Activated CD8-positive, alpha-beta T cell treated with anti-CD3 and anti-CD28 coated beads for 36 hours (primary cell): ENCODE measurements at regions not wholly inside any gene's neighbourhood (a gene's known extent, or its start where the extent isn't known, plus 50 kb on each side); places are given as distances from the start of the nearest gene placed in this dataset.

Experiments
- ATAC-seq: fragments of 200-7000 bp; cut with Tn5 transposase; one replicate; pipeline ENCODE4 v1.10.0; 2021; ENCODE audit warnings: mild to moderate bottlenecking, moderate library complexity
- CTCF ChIA-PET: fragments of 350-600 bp; sonication (Branson Sonifier 250); formaldehyde crosslinking; loops from one replicate; lab custom pipeline; 2021; ENCODE audit warnings: antibody characterized with exemption; lab: Charles Lee
- POLR2A ChIA-PET: fragments of 350-600 bp; sonication (Branson Sonifier 250); formaldehyde crosslinking; loops from one replicate; lab custom pipeline; 2021; ENCODE audit warnings: antibody characterized with exemption; lab: Charles Lee
- DNase-seq: peaks from one replicate; pipeline ENCODE4 v3.0.0-alpha.2; 2020
- H3K27ac Mint-ChIP-seq: one replicate; pipeline ENCODE4 v1.8.0; 2021; ENCODE audit warnings: mild to moderate bottlenecking, mixed read lengths
- H3K27me3 Mint-ChIP-seq: one replicate; pipeline ENCODE4 v1.8.0; 2021; ENCODE audit warnings: mixed read lengths
- H3K36me3 Mint-ChIP-seq: one replicate; pipeline ENCODE4 v1.8.0; 2021; ENCODE audit warnings: low read depth, mixed read lengths
- H3K4me1 Mint-ChIP-seq: one replicate; pipeline ENCODE4 v1.8.0; 2021; ENCODE audit warnings: low read depth, mixed read lengths
- H3K4me3 Mint-ChIP-seq: one replicate; pipeline ENCODE4 v1.8.0; 2021; ENCODE audit warnings: mild to moderate bottlenecking, moderate library complexity, mixed read lengths
- H3K9me3 Mint-ChIP-seq: one replicate; pipeline ENCODE4 v1.8.0; 2021; ENCODE audit warnings: mixed read lengths
- CTCF ChIP-seq: fragments of 200-600 bp; IDR thresholded peaks from one replicate; pipeline ENCODE4 v1.8.0; 2022; ENCODE audit warnings: antibody characterized with exemption, mild to moderate bottlenecking
- intact Hi-C: fragments of 100-400 bp; cut with micrococcal nuclease; formaldehyde crosslinking; loops from one replicate; pipeline ENCODE4 v1.10.0; 2022

GRCh38 chr15:47824147-47824546, 106.8 kb downstream of the SEMA6D start:
- DNase-seq (no peak), ATAC-seq (no peak)
- intact Hi-C loops, result no loop called here
- H3K36me3 Mint-ChIP-seq, result no peaks in the 10 kb centered on the region
- no peak overlapping the region for H3K4me3 Mint-ChIP-seq
- no peaks in the 10 kb centered on the region for H3K4me1 Mint-ChIP-seq
- no peaks in the 10 kb centered on the region for H3K9me3 Mint-ChIP-seq
- ChIA-PET POLR2A (no interaction called here), CTCF (no interaction called here)
- TF ChIP-seq CTCF, result no peak
- peaks cover 4% of the 10 kb centered on the region for H3K27me3 Mint-ChIP-seq
- H3K27ac Mint-ChIP-seq, result no peak overlapping the region

GRCh38 chr15:47829667-47830066, 112.4 kb downstream of the SEMA6D start:
- H3K4me1 Mint-ChIP-seq, result no peaks in the 10 kb centered on the region
- no peak for DNase-seq
- no peak for TF ChIP-seq CTCF
- H3K27ac Mint-ChIP-seq, result no peak overlapping the region
- no peaks in the 10 kb centered on the region for H3K36me3 Mint-ChIP-seq
- CTCF ChIA-PET, result no interaction called here
- peaks cover 5% of the 10 kb centered on the region for H3K27me3 Mint-ChIP-seq
- no peak overlapping the region for H3K4me3 Mint-ChIP-seq
- POLR2A ChIA-PET, result no interaction called here
- intact Hi-C loops, result no loop called here
- no peaks in the 10 kb centered on the region for H3K9me3 Mint-ChIP-seq
- no peak for ATAC-seq

- no peak overlapping the region for H3K27ac Mint-ChIP-seq
- peaks cover 2% of the 10 kb centered on the region for H3K27me3 Mint-ChIP-seq
- no peaks in the 10 kb centered on the region for H3K36me3 Mint-ChIP-seq
- intact Hi-C loops, result no loop called here
- H3K4me1 Mint-ChIP-seq, result no peaks in the 10 kb centered on the region
- H3K9me3 Mint-ChIP-seq, result no peaks in the 10 kb centered on the region
- H3K4me3 Mint-ChIP-seq, result no peak overlapping the region
- DNase-seq (no peak), ATAC-seq (no peak)
- no peak for TF ChIP-seq CTCF
- ChIA-PET CTCF (no interaction called here), POLR2A (no interaction called here)
Observed at GRCh38 chr15:47834093-47834492, 116.8 kb downstream of the SEMA6D start.

GRCh38 chr15:47839233-47839825, 122.0 kb downstream of the SEMA6D start:
- H3K4me3 Mint-ChIP-seq, result no peak overlapping the region
- H3K9me3 Mint-ChIP-seq, result no peaks in the 10 kb centered on the region
- no peak overlapping the region for H3K27ac Mint-ChIP-seq
- ChIA-PET CTCF (no interaction called here), POLR2A (no interaction called here)
- DNase-seq, result no peak
- intact Hi-C loops, result no loop called here
- H3K27me3 Mint-ChIP-seq, result no peaks in the 10 kb centered on the region
- no peaks in the 10 kb centered on the region for H3K4me1 Mint-ChIP-seq
- no peak for TF ChIP-seq CTCF
- no peaks in the 10 kb centered on the region for H3K36me3 Mint-ChIP-seq
- no peak for ATAC-seq

GRCh38 chr15:47843124-47843663, 125.9 kb downstream of the SEMA6D start:
- no peak for TF ChIP-seq CTCF
- POLR2A ChIA-PET, result no interaction called here
- intact Hi-C loops, result no loop called here
- Mint-ChIP-seq H3K4me1 (no peaks in the 10 kb centered on the region), H3K27ac (no peak overlapping the region), H3K27me3 (no peaks in the 10 kb centered on the region), H3K4me3 (no peak overlapping the region), H3K36me3 (no peaks in the 10 kb centered on the region), H3K9me3 (no peaks in the 10 kb centered on the region)
- CTCF ChIA-PET, result no interaction called here
- no peak for DNase-seq
- ATAC-seq, result no peak
